Trophoblast cell (in vitro differentiated cells and primary cell): ENCODE measurements at regions not wholly inside any gene's neighbourhood (a gene's known extent, or its start where the extent isn't known, plus 50 kb on each side); places are given as distances from the start of the nearest gene placed in this dataset.

Experiments
- DNase-seq, 2 donors: peaks; one replicate each; pipeline ENCODE4 v3.0.0-alpha.2; 2016
- H2AFZ ChIP-seq: 2 replicates; pipeline ENCODE4 v1.6.1; 2013; ENCODE audit warnings: low read length, moderate library complexity, mild to moderate bottlenecking; ENCODE audit not compliant: insufficient read depth, poor library complexity
- H2AK5ac ChIP-seq: 2 replicates; pipeline ENCODE4 v1.6.1; 2013; ENCODE audit warnings: mild to moderate bottlenecking, low read length
- H2BK120ac ChIP-seq: 2 replicates; pipeline ENCODE4 v1.6.1; 2013; ENCODE audit warnings: low read length, mild to moderate bottlenecking, moderate library complexity; ENCODE audit not compliant: insufficient read depth, poor library complexity
- H2BK12ac ChIP-seq: 2 replicates; pipeline ENCODE4 v1.6.1; 2013; ENCODE audit warnings: mild to moderate bottlenecking, low read length, moderate library complexity
- H2BK5ac ChIP-seq: 2 replicates; pipeline ENCODE4 v1.6.1; 2013; ENCODE audit warnings: low read length, low read depth, moderate library complexity, mild to moderate bottlenecking; ENCODE audit not compliant: poor library complexity
- H3K14ac ChIP-seq: 2 replicates; pipeline ENCODE4 v1.6.1; 2013; ENCODE audit warnings: mild to moderate bottlenecking, low read length
- H3K18ac ChIP-seq: 2 replicates; pipeline ENCODE4 v1.6.1; 2013; ENCODE audit warnings: mild to moderate bottlenecking, low read length
- H3K23ac ChIP-seq: 2 replicates; pipeline ENCODE4 v1.6.1; 2013; ENCODE audit warnings: low read length
- H3K27ac ChIP-seq: 2 replicates; pipeline ENCODE4 v1.5.1; 2013; ENCODE audit warnings: low read depth, mild to moderate bottlenecking, inconsistent platforms, low read length, moderate library complexity
- H3K27me3 ChIP-seq: 2 replicates; pipeline ENCODE4 v1.6.1; 2013; ENCODE audit warnings: inconsistent platforms, mild to moderate bottlenecking, low read length, moderate library complexity; ENCODE audit not compliant: insufficient read depth
- H3K36me3 ChIP-seq, 2 experiments: 1 replicate in 1 of 2; 2 replicates in 1 of 2; pipeline ENCODE4 v1.6.1; 2013; ENCODE audit warnings: low read length in 2 of 2, mild to moderate bottlenecking in 2 of 2, moderate library complexity in 1 of 2; ENCODE audit not compliant: insufficient read depth in 2 of 2, control insufficient read depth in 1 of 2
- H3K4ac ChIP-seq: 2 replicates; pipeline ENCODE4 v1.6.1; 2013; ENCODE audit warnings: low read depth, mild to moderate bottlenecking, low read length, moderate library complexity
- H3K4me1 ChIP-seq, 2 experiments: 1 replicate in 1 of 2; 2 replicates in 1 of 2; pipeline ENCODE4 v1.6.1; 2013; ENCODE audit warnings: low read length in 2 of 2, mild to moderate bottlenecking in 2 of 2, moderate library complexity in 1 of 2; ENCODE audit not compliant: insufficient read depth in 2 of 2, control insufficient read depth in 1 of 2
- H3K4me2 ChIP-seq: 2 replicates; pipeline ENCODE4 v1.6.1; 2013; ENCODE audit warnings: inconsistent platforms, mild to moderate bottlenecking, low read length, moderate library complexity
- H3K4me3 ChIP-seq: 2 replicates; pipeline ENCODE4 v1.5.1; 2013; ENCODE audit warnings: mild to moderate bottlenecking, low read depth, low read length, inconsistent platforms
- H3K79me1 ChIP-seq: one replicate; pipeline ENCODE4 v1.6.1; 2013; ENCODE audit warnings: low read length
- H3K79me2 ChIP-seq: 2 replicates; pipeline ENCODE4 v1.6.1; 2013; ENCODE audit warnings: low read length, mild to moderate bottlenecking; ENCODE audit not compliant: control insufficient read depth, insufficient read depth, poor library complexity
- H3K9ac ChIP-seq: 2 replicates; pipeline ENCODE4 v1.6.1; 2013; ENCODE audit warnings: mild to moderate bottlenecking, low read length
- H3K9me3 ChIP-seq: 2 replicates; pipeline ENCODE4 v1.6.1; 2013; ENCODE audit warnings: low read depth, mild to moderate bottlenecking, control low read depth, inconsistent platforms, low read length; ENCODE audit not compliant: insufficient read depth
- H4K12ac ChIP-seq: 2 replicates; pipeline ENCODE4 v1.6.1; 2013; ENCODE audit warnings: low read depth, mild to moderate bottlenecking, low read length, moderate library complexity
- H4K8ac ChIP-seq: 2 replicates; pipeline ENCODE4 v1.6.1; 2013; ENCODE audit warnings: low read depth, mild to moderate bottlenecking, low read length, moderate library complexity
- H4K91ac ChIP-seq: one replicate; pipeline ENCODE4 v1.6.1; 2013; ENCODE audit warnings: low read depth, mild to moderate bottlenecking, low read length, moderate library complexity
- WGBS: extraction: QIAGEN DNeasy Blood & Tissue Kit; methylation state at CpG from one replicate; pipeline ENCODE4 v1.1.7; 2013; ENCODE audit warnings: missing lambda C conversion rate; ENCODE audit not compliant: insufficient read length, insufficient coverage; ENCODE audit errors: extremely low coverage; 5-methylcytosine and 5-hydroxymethylcytosine counted together

DNA sequence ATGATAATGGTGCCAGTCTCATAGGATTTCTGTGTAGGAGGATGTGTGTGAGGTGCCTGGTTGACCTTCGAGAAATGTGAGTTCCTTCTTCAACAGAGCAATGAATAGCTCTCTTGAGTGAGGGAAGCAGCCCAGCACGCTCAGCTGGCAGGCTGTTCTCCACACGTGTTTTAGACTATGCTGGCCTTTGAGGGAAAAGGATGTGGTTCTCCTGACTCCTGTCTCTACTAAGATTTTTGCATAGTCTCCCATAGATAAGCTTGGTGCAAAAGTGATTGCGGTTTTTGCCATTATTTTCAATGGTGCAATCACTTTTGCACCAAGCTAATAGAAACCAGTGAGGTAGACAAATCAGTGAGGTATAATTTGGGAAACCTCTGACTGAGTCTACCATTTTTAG, 284.1 kb downstream of the SLC4A3 start:
- H3K4me3 ChIP-seq: no peak overlapping the region
- no peak overlapping the region for H2BK12ac ChIP-seq
- H3K4me2 ChIP-seq: no peak overlapping the region
- no peak overlapping the region for H2AFZ ChIP-seq
- H2BK5ac ChIP-seq: no peak overlapping the region
- H2AK5ac ChIP-seq: no peak overlapping the region
- H3K9ac ChIP-seq: no peak overlapping the region
- no peaks in the 10 kb centered on the region for H3K4me1 ChIP-seq
- DNase-seq: peak; percentile 33 to 75
- H3K23ac ChIP-seq: no peak overlapping the region
- no peaks in the 10 kb centered on the region for H3K79me2 ChIP-seq
- H3K27ac ChIP-seq: no peak overlapping the region
- no peak overlapping the region for H3K18ac ChIP-seq
- H3K9me3 ChIP-seq: peaks cover 2% of the 10 kb centered on the region
- H3K4ac ChIP-seq: no peak overlapping the region
- no peaks in the 10 kb centered on the region for H3K36me3 ChIP-seq
- H2BK120ac ChIP-seq: no peak overlapping the region
- no peaks in the 10 kb centered on the region for H3K79me1 ChIP-seq
- no CpG with 5 or more reads among the region's 4 CpGs for WGBS
- H3K27me3 ChIP-seq: no peaks in the 10 kb centered on the region
- H3K14ac ChIP-seq: no peak overlapping the region
- H4K91ac ChIP-seq: no peak overlapping the region
- no peak overlapping the region for H4K12ac ChIP-seq
- H4K8ac ChIP-seq: no peak overlapping the region

DNA sequence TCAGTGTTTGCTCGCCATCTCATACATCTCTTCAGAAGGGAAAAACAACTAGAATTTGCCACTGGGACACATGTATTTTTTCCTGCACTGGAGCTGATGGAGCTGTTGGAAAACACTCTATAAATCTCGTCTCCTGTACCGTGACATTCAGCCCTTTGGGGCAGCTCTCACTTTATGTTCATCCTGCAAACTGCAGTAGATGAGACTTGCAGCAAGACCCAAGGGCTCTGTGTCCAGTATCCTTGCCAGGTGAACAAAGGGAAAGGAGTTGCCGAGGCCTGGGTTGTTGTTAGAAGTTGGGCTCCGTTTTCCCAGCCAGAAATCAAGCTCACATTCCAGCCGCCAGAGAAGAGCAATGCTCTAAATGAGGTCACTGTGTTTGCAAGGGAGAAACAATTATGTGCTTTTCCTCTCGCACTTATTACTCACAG, 285.1 kb downstream of the SLC4A3 start:
- H2BK120ac ChIP-seq: no peak overlapping the region
- H3K9ac ChIP-seq: no peak overlapping the region
- H3K18ac ChIP-seq: no peak overlapping the region
- H3K23ac ChIP-seq: no peak overlapping the region
- no peak overlapping the region for H3K4me3 ChIP-seq
- no peak overlapping the region for H4K8ac ChIP-seq
- no peaks in the 10 kb centered on the region for H3K36me3 ChIP-seq
- H3K79me1 ChIP-seq: no peaks in the 10 kb centered on the region
- H2BK5ac ChIP-seq: no peak overlapping the region
- H4K12ac ChIP-seq: no peak overlapping the region
- H3K4ac ChIP-seq: no peak overlapping the region
- H3K4me1 ChIP-seq: no peaks in the 10 kb centered on the region
- peak in 1 of 2 donors; percentile 44 for DNase-seq
- H2AFZ ChIP-seq: no peak overlapping the region
- H3K27ac ChIP-seq: no peak overlapping the region
- no peaks in the 10 kb centered on the region for H3K27me3 ChIP-seq
- no peak overlapping the region for H4K91ac ChIP-seq
- no peak overlapping the region for H2AK5ac ChIP-seq
- H3K9me3 ChIP-seq: peaks cover 2% of the 10 kb centered on the region
- WGBS: no CpG with 5 or more reads among the region's 7 CpGs
- no peak overlapping the region for H3K14ac ChIP-seq
- no peak overlapping the region for H2BK12ac ChIP-seq
- no peaks in the 10 kb centered on the region for H3K79me2 ChIP-seq
- H3K4me2 ChIP-seq: no peak overlapping the region

DNA sequence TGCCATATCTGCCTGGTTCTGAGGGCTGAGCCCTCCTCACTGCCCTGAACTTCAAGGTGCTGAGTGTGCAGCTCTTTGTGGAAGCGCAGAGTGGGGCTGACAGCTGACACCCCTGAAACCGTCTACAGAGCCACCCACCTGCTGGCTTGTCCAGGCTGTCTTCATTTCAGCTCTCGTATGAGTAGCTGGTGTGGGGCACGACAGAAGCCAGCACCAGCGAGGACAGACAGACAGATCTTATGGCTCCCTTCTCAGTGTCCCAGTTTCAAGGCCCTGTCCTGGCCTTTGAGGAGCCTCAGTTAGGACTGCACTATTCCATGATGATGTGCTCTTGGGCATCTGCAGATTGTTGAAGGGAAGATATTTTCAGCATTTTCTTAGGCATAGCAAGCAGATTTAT, 287.1 kb downstream of the SLC4A3 start:
- Histone ChIP-seq H3K4me1 (no peaks in the 10 kb centered on the region), H3K9me3 (peaks cover 4% of the 10 kb centered on the region), H2AK5ac (no peak overlapping the region), H3K4me3 (no peak overlapping the region), H2BK12ac (no peak overlapping the region), H2BK120ac (no peak overlapping the region), H3K9ac (no peak overlapping the region), H3K23ac (no peak overlapping the region), H4K91ac (no peak overlapping the region), H3K4me2 (no peak overlapping the region), H3K14ac (no peak overlapping the region), H4K12ac (no peak overlapping the region), H4K8ac (no peak overlapping the region), H3K4ac (no peak overlapping the region), H3K79me2 (no peaks in the 10 kb centered on the region), H3K27ac (no peak overlapping the region), H2AFZ (no peak overlapping the region), H3K36me3 (no peaks in the 10 kb centered on the region), H3K18ac (no peak overlapping the region), H3K27me3 (no peaks in the 10 kb centered on the region), H3K79me1 (no peaks in the 10 kb centered on the region), H2BK5ac (no peak overlapping the region)
- no peak for DNase-seq
- no CpG with 5 or more reads among the region's 5 CpGs for WGBS

DNA sequence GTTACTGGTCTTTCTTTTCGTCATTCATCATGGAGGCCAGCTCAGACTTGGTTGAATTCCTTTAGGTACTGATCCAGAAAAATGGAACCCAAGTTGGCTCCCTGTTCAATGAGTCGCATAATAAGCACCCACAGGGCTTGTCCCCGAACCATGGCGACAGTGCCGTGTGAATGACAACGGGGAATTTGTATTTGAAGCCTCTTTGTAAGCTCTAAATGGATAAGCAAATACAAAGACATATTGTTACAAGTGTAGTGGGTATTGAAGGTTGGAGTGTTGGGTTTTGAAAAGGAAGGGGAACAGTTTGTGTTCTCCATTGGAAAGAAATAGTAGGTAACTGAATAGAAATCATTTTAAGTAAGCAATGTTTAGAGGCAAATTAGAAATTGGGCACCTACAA, 288.9 kb downstream of the SLC4A3 start:
- H3K4me2 ChIP-seq: no peak overlapping the region
- no peak overlapping the region for H3K14ac ChIP-seq
- no peak overlapping the region for H3K9ac ChIP-seq
- no peak overlapping the region for H3K27ac ChIP-seq
- no peaks in the 10 kb centered on the region for H3K27me3 ChIP-seq
- H2AFZ ChIP-seq: no peak overlapping the region
- no peaks in the 10 kb centered on the region for H3K79me1 ChIP-seq
- no peak overlapping the region for H4K8ac ChIP-seq
- H3K4ac ChIP-seq: no peak overlapping the region
- no peak overlapping the region for H2BK120ac ChIP-seq
- no peaks in the 10 kb centered on the region for H3K79me2 ChIP-seq
- H3K36me3 ChIP-seq: no peaks in the 10 kb centered on the region
- H3K4me3 ChIP-seq: no peak overlapping the region
- H3K18ac ChIP-seq: no peak overlapping the region
- no peak for DNase-seq
- H3K23ac ChIP-seq: no peak overlapping the region
- no peak overlapping the region for H4K12ac ChIP-seq
- no peak overlapping the region for H2AK5ac ChIP-seq
- H2BK5ac ChIP-seq: no peak overlapping the region
- H3K9me3 ChIP-seq: peaks cover 4% of the 10 kb centered on the region
- H4K91ac ChIP-seq: no peak overlapping the region
- no CpG with 5 or more reads among the region's 6 CpGs for WGBS
- H2BK12ac ChIP-seq: no peak overlapping the region
- H3K4me1 ChIP-seq: no peaks in the 10 kb centered on the region
